OCI-LY1 (cell line): ENCODE measurements at regions not wholly inside any gene's neighbourhood (a gene's known extent, or its start where the extent isn't known, plus 50 kb on each side); places are given as distances from the start of the nearest gene placed in this dataset.

Source experiments
- CTCF ChIP-seq: fragments of 200-600 bp; sonication (generic), shearing (Covaris generic); IDR thresholded peaks from 2 replicates; pipeline ENCODE4 v1.5.1; 2017; ENCODE audit warnings: mild to moderate bottlenecking, antibody characterized with exemption, low read length, moderate library complexity, mixed read lengths
- EZH2 ChIP-seq: fragments of 200-600 bp; sonication (generic), shearing (Covaris generic); IDR thresholded peaks from 2 replicates; pipeline ENCODE4 v1.8.0; 2017; ENCODE audit warnings: borderline replicate concordance, mixed run types, mild to moderate bottlenecking, antibody characterized with exemption, low read length, moderate library complexity, mixed read lengths

GRCh38 chr13:53131361-53131760 lies 102.7 kb downstream of the OLFM4 start:
- TF ChIP-seq CTCF, result no peak
- TF ChIP-seq EZH2, result no peak
